ENCODE measurements at regions not wholly inside any gene's neighbourhood (a gene's known extent, or its start where the extent isn't known, plus 50 kb on each side); places are given as distances from the start of the nearest gene placed in this dataset.

- FAIRE-seq (no peak), ATAC-seq (no peak), DNase-seq (ENCODE audit: extremely low read depth in 1 of 4, low spot score in 3 of 4) (no peak)
- Histone ChIP-seq H3K27me3 (ENCODE audit: control insufficient read depth in 2 of 2, insufficient read depth in 2 of 2, low read length in 2 of 2) (no peaks in the 10 kb centered on the region), H3K4me1 (replicated peaks in 1 of 2; ENCODE audit: control insufficient read depth in 2 of 2, insufficient read depth in 2 of 2, low read length in 2 of 2) (no peaks in the 10 kb centered on the region), H2AFZ (ENCODE audit: low read depth, low read length) (no peak overlapping the region), H3K9me3 (replicated peaks; ENCODE audit: control insufficient read depth, insufficient read depth, low read depth, low read length) (no peaks in the 10 kb centered on the region), H3K27ac (ENCODE audit: extremely low read depth, low read depth, low read length) (no peak overlapping the region), H3K36me3 (ENCODE audit: control insufficient read depth, insufficient read depth, low read length) (no peaks in the 10 kb centered on the region), H4K20me1 (replicated peaks; ENCODE audit: control insufficient read depth, insufficient read depth, low read length) (no peaks in the 10 kb centered on the region), H3K4me3 (no peak overlapping the region), H3K9me1 (ENCODE audit: control insufficient read depth, insufficient read depth, low read length) (no peaks in the 10 kb centered on the region), H3K4me2 (ENCODE audit: insufficient read depth, low read length) (no peak overlapping the region), H3K79me2 (ENCODE audit: control insufficient read depth, insufficient read depth, low read length) (no peaks in the 10 kb centered on the region), H3K9ac (ENCODE audit: insufficient read depth in 1 of 2, low read depth in 2 of 2, low read length in 2 of 2) (no peak overlapping the region)
- in situ Hi-C loops (cut with MboI) = no loop called here
- CTCF ChIA-PET (ENCODE audit: low intra/inter-chr PET ratio) = no interaction called here
- 3% methylated on average over 10 of the region's 10 CpGs for WGBS (ENCODE audit: insufficient coverage, low coverage, missing lambda C conversion rate)
- POLR2A ChIA-PET = no interaction called here
- no peak for TF ChIP-seq GABPA (tag; conservative IDR thresholded peaks at IDR 0.05; ENCODE audit: low read depth)
- TF ChIP-seq ZBTB17 (CRISPR knock-in tag; IDR thresholded peaks at IDR 0.05) = no peak
- no peak for TF ChIP-seq DEAF1 (CRISPR knock-in tag; IDR thresholded peaks at IDR 0.05)
- TF ChIP-seq PATZ1 (CRISPR knock-in tag; IDR thresholded peaks at IDR 0.05; ENCODE audit: borderline replicate concordance) = no peak
- no peak for TF ChIP-seq TRIM28 (IDR thresholded peaks at IDR 0.05)
- TF ChIP-seq THAP12 (CRISPR knock-in tag; IDR thresholded peaks at IDR 0.05) = no peak
- no peak for TF ChIP-seq ZNF79 (CRISPR knock-in tag; IDR thresholded peaks at IDR 0.05; ENCODE audit: low read depth)
- no peak for TF ChIP-seq ARID4B (CRISPR knock-in tag; IDR thresholded peaks at IDR 0.05)
- no TSS peak for BruUV-seq (replicated peaks)
- intact Hi-C loops (cut with micrococcal nuclease) = no loop called here
Measured at GRCh38 chr12:61355105-61355504, 905.1 kb upstream of the USP15 start.

Data from K562 (cell line).